ENCODE measurements at regions not wholly inside any gene's neighbourhood (a gene's known extent, or its start where the extent isn't known, plus 50 kb on each side); places are given as distances from the start of the nearest gene placed in this dataset.

- DNase-seq: no peak
Measured at GRCh38 chr14:94953541-94954260, 183.8 kb upstream of the GSC start.

GRCh38 chr14:94952097-94952496 lies 182.2 kb upstream of the GSC start:
- DNase-seq: no peak

- peak; percentile 38 for DNase-seq
Measured at GRCh38 chr14:94946244-94946643, 176.3 kb upstream of the GSC start.

GRCh38 chr14:94945615-94946014 lies 175.7 kb upstream of the GSC start:
- DNase-seq: peak; percentile 38

- DNase-seq: no peak
Measured at GRCh38 chr14:94944636-94945258, 174.8 kb upstream of the GSC start.

- DNase-seq: no peak
Measured at GRCh38 chr14:94942601-94943000, 172.7 kb upstream of the GSC start.

- no peak for DNase-seq
Measured at GRCh38 chr14:94941311-94941710, 171.4 kb upstream of the GSC start.

- no peak for DNase-seq
Measured at GRCh38 chr14:94940263-94940993, 170.5 kb upstream of the GSC start.

GRCh38 chr14:94938016-94938415 lies 168.1 kb upstream of the GSC start:
- no peak for DNase-seq

- DNase-seq: no peak
Measured at GRCh38 chr14:94936901-94937685, 167.2 kb upstream of the GSC start.

- no peak for DNase-seq
Measured at GRCh38 chr14:94936401-94936892, 166.5 kb upstream of the GSC start.

- DNase-seq: no peak
Measured at GRCh38 chr14:94935706-94936300, 165.9 kb upstream of the GSC start.

- DNase-seq: no peak
Measured at GRCh38 chr14:94934276-94934810, 164.4 kb upstream of the GSC start.

- no peak for DNase-seq
Measured at GRCh38 chr14:94933486-94933885, 163.6 kb upstream of the GSC start.

GRCh38 chr14:94932589-94932988 lies 162.7 kb upstream of the GSC start:
- DNase-seq: no peak

- DNase-seq: no peak
Measured at GRCh38 chr14:94930690-94931089, 160.8 kb upstream of the GSC start.

- no peak for DNase-seq
Measured at GRCh38 chr14:94929354-94929753, 159.4 kb upstream of the GSC start.

- DNase-seq: no peak
Measured at GRCh38 chr14:94926176-94926575, 156.3 kb upstream of the GSC start.

- DNase-seq: no peak
Measured at GRCh38 chr14:94925416-94926173, 155.7 kb upstream of the GSC start.

- no peak for DNase-seq
Measured at GRCh38 chr14:94924189-94924588, 154.3 kb upstream of the GSC start.

GRCh38 chr14:94923786-94924185 lies 153.9 kb upstream of the GSC start:
- no peak for DNase-seq
